GM18868 (cell line): ENCODE measurements at regions not wholly inside any gene's neighbourhood (a gene's known extent, or its start where the extent isn't known, plus 50 kb on each side); places are given as distances from the start of the nearest gene placed in this dataset.
"Not testable (repeated sequence)": the region's sequence is repeated elsewhere in the genome, so short reads cannot be mapped to it uniquely, and the experiment has no call there.

Source experiments
- ATAC-seq: cut with Tn5 transposase; IDR thresholded peaks from one replicate; pipeline ENCODE4 v1.9.1; 2021; ENCODE audit warnings: mild to moderate bottlenecking, moderate library complexity; ENCODE audit not compliant: unreplicated experiment

- no peak for ATAC-seq
Observed at GRCh38 chr18:8499810-8500675, 109.2 kb upstream of the RAB12 start.

DNA sequence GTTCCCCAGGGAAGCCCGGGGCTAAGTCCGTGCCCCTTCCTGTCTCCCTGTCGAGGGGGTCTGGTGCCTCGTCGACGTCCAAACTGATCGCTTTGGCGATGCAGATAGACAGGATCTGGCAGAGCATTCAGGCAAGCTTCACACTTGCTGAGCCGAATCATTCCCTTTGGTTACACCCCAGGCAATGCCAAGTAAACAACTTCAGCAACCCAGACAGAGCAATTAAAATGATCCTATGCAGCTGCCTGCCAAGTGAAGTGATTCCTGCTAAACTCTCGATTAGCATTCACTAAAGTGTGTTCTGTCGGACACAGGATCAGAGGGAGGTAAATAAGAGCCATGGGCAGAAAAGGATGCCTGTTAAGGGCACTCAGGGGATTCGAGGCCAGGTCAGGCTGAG lies 108.2 kb upstream of the RAB12 start:
- no peak for ATAC-seq

GRCh38 chr18:8503248-8503647 lies 106.0 kb upstream of the RAB12 start:
- no peak for ATAC-seq

DNA sequence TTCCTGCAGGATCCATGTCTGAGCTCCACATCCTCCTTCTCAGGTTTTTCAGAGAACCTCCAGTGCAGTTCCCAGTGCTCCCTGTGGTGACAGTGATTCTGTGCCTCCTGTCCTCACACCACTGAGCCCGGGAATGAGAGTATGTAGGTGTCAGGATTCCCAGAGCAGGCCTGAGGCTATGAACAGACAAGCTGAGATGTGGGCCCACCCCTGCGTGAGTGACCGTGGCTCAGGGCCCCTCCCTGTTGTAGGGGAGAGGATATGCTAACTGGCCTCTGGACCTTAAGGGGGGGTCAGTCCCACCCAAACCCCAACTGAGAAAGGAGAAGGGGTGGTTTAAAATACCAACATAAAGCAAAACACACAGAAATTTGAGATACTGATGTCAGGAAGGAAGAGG lies 104.8 kb upstream of the RAB12 start:
- no peak for ATAC-seq

DNA sequence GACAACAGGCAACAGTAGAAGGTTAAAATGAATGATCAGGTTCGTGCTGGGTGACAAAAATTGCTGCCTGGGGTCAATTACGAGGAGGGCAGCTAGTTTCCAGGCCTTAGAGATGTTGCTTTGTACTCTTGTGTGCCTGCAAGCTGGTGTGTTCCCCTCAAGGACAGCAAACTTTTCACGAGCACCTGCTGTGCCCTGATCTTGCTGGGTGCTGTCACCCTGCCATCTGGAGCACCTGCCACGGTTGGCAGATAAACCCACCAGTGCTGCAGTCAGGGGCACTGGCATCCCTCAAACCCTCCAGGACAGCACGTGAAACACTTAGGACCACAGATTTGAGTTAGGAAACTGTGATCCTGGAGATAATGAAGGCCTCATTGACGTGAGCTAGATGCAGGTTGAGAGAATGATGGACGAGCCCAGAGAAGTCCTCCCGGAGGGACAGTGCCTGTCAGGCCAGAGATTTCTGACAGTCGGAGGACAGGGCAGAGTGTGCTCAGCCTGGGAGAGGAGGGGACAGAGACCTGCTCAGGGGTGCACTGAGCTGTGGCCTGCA lies 104.3 kb upstream of the RAB12 start:
- no peak for ATAC-seq

GRCh38 chr18:8506251-8507049 lies 102.8 kb upstream of the RAB12 start:
- no peak for ATAC-seq

- no peak for ATAC-seq
Observed at GRCh38 chr18:8507361-8507760, 101.9 kb upstream of the RAB12 start.

DNA sequence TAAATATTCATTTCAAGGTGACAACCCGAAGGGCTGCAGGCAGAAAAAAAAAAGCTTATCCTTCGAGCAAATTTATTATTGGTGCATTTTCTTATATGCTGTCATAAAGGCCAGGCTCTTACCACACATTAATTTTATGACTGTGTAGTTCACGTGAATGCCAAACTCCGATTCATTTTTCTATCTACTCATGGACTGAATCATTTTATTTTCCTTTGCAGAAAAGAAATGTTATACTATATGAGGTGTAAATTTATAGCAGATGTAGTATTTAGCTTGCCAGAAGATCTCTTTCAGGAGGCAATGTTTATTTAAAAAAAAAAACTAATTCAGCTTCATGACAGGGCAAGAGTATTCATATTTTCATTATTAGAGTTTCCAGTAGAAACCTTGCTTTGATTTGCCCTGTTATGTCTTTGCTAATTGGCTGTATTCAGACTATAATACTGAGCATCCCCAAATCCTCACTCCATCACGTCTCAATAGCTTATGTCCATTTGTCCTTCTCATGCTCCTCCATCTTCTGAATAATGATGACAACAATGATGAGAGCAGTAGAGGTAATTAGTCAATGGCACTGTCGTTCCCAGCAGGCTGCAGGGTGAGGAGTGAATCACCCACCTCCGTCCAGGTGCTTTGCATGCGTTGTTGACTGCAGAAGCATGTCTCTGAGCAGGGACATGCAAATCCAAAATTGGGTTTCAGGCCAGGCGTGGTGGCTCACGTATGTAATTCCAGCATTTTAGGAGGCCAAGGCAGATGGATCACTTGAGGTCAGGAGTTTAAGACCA lies 101.1 kb upstream of the RAB12 start:
- no peak for ATAC-seq

DNA sequence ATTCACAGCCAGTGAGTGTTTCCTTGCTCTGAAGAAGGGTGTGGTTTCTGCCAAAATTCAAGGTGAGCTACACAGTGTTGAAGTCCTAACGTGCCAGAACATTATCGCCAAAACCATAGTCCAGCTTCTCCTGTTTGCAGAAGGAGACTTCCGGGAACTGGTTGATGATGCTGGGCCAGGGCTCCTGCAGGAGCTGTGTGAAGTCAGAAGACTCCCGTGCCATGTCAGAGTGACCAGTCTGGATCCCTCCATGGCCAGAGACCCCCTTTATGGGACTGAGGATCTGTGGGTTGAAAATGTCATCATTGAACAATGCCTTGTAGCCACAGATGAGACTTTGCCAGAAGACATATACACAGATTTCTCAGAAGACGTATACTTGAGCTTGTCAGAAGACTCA lies 96.0 kb upstream of the RAB12 start:
- ATAC-seq: no peak

DNA sequence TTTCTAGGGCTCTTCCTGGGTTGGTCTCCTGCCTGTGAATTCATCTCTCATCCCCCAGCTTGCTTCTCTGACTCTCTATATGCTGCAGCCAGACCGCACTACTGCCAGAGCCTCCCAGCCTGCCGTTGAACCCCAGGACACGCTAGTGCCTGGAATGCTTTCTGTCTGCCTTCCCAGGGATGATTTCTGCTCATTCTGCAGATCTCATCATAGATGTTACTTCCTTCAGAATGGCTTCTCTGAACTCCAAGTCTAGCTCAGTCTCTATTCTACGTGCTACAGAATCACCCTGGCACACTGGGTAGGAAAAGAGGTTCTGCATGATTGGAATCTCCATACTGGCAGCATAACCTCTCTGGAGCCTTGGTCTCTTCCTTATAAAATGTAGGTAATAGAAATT lies 94.8 kb upstream of the RAB12 start:
- ATAC-seq: no peak

- ATAC-seq: no peak
Observed at GRCh38 chr18:8515142-8515865, 93.9 kb upstream of the RAB12 start.

DNA sequence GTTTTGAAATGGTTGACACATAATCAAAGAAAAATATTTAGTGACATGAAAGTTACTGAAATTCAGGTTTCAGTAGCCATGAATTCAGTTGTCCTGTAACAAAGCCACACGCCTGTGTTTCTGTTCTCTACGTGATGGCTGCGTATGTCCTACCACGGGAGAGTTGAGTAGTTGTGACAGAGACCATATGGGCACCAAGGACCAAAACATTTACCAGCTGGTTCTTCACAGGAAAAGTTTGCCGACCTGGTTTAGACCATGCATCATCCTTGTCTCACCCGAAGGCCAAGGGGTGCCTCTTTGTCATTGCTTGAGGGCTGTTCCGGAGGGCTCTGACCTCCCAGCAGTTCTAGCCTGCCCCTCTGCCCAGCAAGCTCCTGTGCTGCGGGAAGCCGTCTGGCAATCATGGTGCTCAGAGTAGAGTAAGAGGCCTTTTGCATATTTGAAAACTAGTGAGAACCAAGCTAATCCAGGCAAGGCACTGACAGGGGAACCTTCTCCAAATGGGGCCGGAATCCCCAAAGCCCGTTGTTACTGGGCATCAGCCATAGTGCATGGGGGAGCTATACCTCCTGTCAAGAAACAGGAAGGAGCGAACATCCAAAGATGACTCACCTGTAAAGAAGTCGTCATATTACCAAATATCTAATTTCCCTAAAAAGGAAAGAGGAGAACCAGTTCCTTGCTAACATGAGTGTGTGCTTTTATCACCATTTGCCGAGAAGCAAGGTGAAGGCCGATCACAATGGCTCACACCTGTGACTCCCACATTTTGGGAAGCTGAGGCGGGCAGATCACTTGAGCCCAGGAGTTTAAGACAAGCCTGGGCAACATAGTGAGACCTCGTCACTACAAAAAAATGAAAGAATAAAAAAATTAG lies 92.6 kb upstream of the RAB12 start:
- ATAC-seq: no peak

- no peak for ATAC-seq
Observed at GRCh38 chr18:8517276-8517675, 92.0 kb upstream of the RAB12 start.

DNA sequence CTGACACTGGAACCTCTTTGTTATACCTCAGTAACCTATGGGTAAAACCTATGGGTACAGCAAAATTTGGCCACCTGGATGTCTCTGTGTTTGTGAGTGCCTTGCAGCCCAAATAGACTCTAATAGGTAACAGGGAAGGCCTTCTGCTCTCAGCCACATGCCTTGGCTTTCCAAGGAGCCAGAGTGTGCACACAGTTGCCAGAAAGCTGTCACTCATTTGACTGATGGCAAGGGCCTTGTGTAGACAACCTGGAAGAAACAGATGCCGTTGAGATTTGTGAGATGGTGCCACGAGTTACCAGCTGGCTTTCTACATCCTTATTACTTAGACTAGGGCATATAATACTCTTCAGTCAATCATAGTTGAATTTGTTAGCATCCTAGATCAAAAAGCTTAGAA lies 90.1 kb upstream of the RAB12 start:
- no peak for ATAC-seq

- no peak for ATAC-seq
Observed at GRCh38 chr18:8520266-8520665, 89.0 kb upstream of the RAB12 start.

DNA sequence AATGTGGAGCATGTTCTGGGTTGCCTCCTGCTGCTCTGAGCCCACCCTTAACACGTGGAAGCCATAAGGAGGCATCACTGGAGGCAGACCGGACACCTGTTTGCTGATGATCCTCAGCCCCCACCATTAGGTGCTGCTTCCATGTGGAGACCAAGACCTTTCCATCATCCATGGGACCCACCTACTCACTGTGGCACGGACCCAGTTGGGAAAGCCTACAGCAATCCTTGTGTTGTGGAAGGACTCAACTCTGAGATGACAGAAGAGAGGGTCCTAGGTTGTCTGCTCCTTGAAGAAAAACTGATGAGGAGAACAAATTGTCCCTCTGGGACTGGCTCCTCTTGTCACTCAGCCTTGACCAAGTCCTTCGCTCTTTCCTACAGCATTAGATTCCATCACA lies 86.5 kb upstream of the RAB12 start:
- no peak for ATAC-seq

GRCh38 chr18:8525692-8526091 lies 83.5 kb upstream of the RAB12 start:
- no peak for ATAC-seq

DNA sequence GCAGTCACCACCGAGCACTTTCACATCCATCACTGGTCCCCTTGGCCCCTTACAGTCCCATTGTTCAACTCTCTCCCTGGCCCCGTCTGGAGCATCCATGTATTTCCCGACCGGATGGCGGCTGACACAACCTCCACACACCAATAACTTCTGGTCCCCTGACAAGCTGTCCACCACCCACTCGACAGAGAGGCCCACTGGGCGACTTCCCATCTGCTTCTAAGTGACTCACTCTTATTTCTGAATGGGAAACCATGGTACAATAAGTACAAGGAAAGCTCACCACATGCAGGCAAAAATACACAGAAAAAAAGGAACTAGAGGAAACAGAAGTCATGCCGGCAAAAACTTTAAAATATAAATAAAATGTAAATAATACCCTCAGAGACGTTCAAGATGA lies 82.9 kb upstream of the RAB12 start:
- no peak for ATAC-seq

DNA sequence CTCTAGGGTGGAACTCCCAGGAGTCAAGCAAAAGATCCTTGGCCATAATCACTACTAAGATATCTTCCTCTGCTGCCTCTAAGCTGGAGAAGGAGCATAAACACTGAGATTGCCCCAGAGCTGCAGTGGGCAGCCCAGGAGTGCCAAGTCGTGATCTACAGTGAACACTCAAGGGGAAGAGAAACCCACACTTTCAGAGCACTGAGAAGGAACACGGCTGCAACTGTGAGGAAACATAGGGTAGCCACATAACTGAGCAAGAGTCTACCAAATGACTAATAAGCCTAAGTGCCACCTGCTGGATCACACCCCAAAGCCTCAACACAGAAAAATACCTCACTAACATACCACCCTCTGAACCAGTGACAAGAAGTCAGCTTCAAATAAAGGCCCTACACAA lies 79.6 kb upstream of the RAB12 start:
- no peak for ATAC-seq

GRCh38 chr18:8531084-8531483 lies 78.2 kb upstream of the RAB12 start:
- ATAC-seq: not testable (repeated sequence)
